AG08395 (cell line): ENCODE measurements at regions not wholly inside any gene's neighbourhood (a gene's known extent, or its start where the extent isn't known, plus 50 kb on each side); places are given as distances from the start of the nearest gene placed in this dataset.
"Not testable (repeated sequence)": the region's sequence is repeated elsewhere in the genome, so short reads cannot be mapped to it uniquely, and the experiment has no call there.

ENCODE experiments used
- DNase-seq: peaks from one replicate; pipeline ENCODE4 v3.0.0; 2012; ENCODE audit warnings: mixed read lengths, low spot score

- DNase-seq: no peak
Observed at GRCh38 chr9:115301581-115301980, 183.6 kb upstream of the TNC start.

GRCh38 chr9:115305543-115305942 lies 187.6 kb upstream of the TNC start:
- DNase-seq: no peak

- no peak for DNase-seq
Observed at GRCh38 chr9:115306865-115307264, 188.9 kb upstream of the TNC start.

- no peak for DNase-seq
Observed at GRCh38 chr9:115313545-115313944, 195.6 kb upstream of the TNC start.

- no peak for DNase-seq
Observed at GRCh38 chr9:115326461-115326860, 208.5 kb upstream of the TNC start.

GRCh38 chr9:115327436-115328122 lies 209.6 kb upstream of the TNC start:
- peak; percentile 58 for DNase-seq

GRCh38 chr9:115328228-115328627 lies 210.3 kb upstream of the TNC start:
- DNase-seq: peak; percentile 90

- no peak for DNase-seq
Observed at GRCh38 chr9:115328677-115329076, 210.7 kb upstream of the TNC start.

- no peak for DNase-seq
Observed at GRCh38 chr9:115333277-115334070, 215.5 kb upstream of the TNC start.

- no peak for DNase-seq
Observed at GRCh38 chr9:115335439-115335838, 217.5 kb upstream of the TNC start.

- no peak for DNase-seq
Observed at GRCh38 chr9:115340314-115340713, 222.4 kb upstream of the TNC start.

- peak; percentile 31 for DNase-seq
Observed at GRCh38 chr9:115341426-115341825, 223.5 kb upstream of the TNC start.

- DNase-seq: not testable (repeated sequence)
Observed at GRCh38 chr9:115347776-115348175, 229.8 kb upstream of the TNC start.

GRCh38 chr9:115348936-115349335 lies 231.0 kb upstream of the TNC start:
- DNase-seq: not testable (repeated sequence)

- no peak for DNase-seq
Observed at GRCh38 chr9:115349542-115349941, 231.6 kb upstream of the TNC start.

GRCh38 chr9:115350548-115350947 lies 232.6 kb upstream of the TNC start:
- DNase-seq: no peak

- DNase-seq: no peak
Observed at GRCh38 chr9:115353681-115354080, 235.7 kb upstream of the TNC start.

GRCh38 chr9:115357821-115358220 lies 239.9 kb upstream of the TNC start:
- no peak for DNase-seq

- DNase-seq: no peak
Observed at GRCh38 chr9:115359017-115359780, 241.2 kb upstream of the TNC start.

- no peak for DNase-seq
Observed at GRCh38 chr9:115360122-115360521, 242.2 kb upstream of the TNC start.

GRCh38 chr9:115362101-115362500 lies 244.1 kb upstream of the TNC start:
- no peak for DNase-seq

GRCh38 chr9:115362640-115363039 lies 244.7 kb upstream of the TNC start:
- no peak for DNase-seq

GRCh38 chr9:115364991-115365390 lies 247.0 kb upstream of the TNC start:
- DNase-seq: no peak
